IPS-15b (cell line): ENCODE measurements at regions not wholly inside any gene's neighbourhood (a gene's known extent, or its start where the extent isn't known, plus 50 kb on each side); places are given as distances from the start of the nearest gene placed in this dataset.

Experiments
- H3K27me3 ChIP-seq: one replicate; pipeline ENCODE4 v1.6.1; 2013; ENCODE audit warnings: low read length; ENCODE audit not compliant: control insufficient read depth, insufficient read depth
- H3K36me3 ChIP-seq: one replicate; pipeline ENCODE4 v1.6.1; 2013; ENCODE audit warnings: low read length; ENCODE audit not compliant: control insufficient read depth, insufficient read depth
- H3K4me1 ChIP-seq: one replicate; pipeline ENCODE4 v1.6.1; 2013; ENCODE audit warnings: mild to moderate bottlenecking, low read length; ENCODE audit not compliant: control insufficient read depth, insufficient read depth
- H3K4me3 ChIP-seq: one replicate; pipeline ENCODE4 v1.5.1; 2013; ENCODE audit warnings: low read depth, low read length
- H3K9ac ChIP-seq: one replicate; pipeline ENCODE4 v1.6.1; 2013; ENCODE audit warnings: low read depth, mild to moderate bottlenecking, low read length
- H3K9me3 ChIP-seq: one replicate; pipeline ENCODE4 v1.6.1; 2013; ENCODE audit warnings: mild to moderate bottlenecking, low read length; ENCODE audit not compliant: control insufficient read depth, insufficient read depth

DNA sequence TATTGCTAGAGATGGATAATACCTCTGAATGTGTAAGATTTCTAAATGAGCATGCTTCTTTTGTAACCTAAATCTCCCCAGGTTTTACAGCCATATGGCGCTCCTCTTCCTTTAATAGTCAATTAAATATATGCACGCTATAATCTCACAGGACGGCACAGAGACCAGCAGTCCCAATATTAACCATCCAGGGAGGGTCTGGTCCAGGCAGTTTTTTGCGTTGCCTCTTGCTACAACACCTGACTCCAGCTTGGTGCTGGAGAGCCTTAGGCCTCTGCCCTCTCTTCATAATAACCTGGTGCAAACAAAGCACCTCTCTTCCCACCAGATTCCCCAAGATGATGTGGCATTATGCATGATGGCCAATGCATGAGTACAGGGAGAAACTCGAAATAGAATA is 183.4 kb downstream of the LY86 start:
- Histone ChIP-seq H3K9ac (no peak overlapping the region), H3K36me3 (no peaks in the 10 kb centered on the region), H3K4me3 (no peak overlapping the region), H3K27me3 (no peaks in the 10 kb centered on the region), H3K9me3 (no peaks in the 10 kb centered on the region), H3K4me1 (peaks cover 4% of the 10 kb centered on the region)

DNA sequence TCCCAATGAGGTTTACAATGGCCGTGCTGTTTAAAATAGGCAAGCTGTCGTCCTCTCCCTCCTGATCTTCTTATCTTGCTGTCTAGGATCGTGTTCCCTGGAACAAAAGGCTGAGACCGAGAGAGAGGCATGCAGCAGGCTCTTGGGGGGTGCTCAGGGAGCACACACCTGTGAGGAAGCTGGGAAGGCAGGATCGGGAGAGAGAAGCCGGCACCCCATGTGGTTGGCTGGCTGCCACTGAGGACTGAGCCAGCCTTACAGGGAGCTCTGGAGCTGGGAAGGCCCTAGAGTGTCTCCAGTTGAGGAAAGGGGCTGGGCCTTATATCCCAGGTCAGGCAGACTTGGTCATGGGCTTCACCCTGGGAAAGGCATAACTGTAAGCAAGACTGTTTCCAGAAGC is 184.2 kb downstream of the LY86 start:
- H3K9me3 ChIP-seq: no peaks in the 10 kb centered on the region
- no peaks in the 10 kb centered on the region for H3K27me3 ChIP-seq
- H3K9ac ChIP-seq: no peak overlapping the region
- H3K4me3 ChIP-seq: no peak overlapping the region
- H3K4me1 ChIP-seq: peaks cover 4% of the 10 kb centered on the region
- no peaks in the 10 kb centered on the region for H3K36me3 ChIP-seq

DNA sequence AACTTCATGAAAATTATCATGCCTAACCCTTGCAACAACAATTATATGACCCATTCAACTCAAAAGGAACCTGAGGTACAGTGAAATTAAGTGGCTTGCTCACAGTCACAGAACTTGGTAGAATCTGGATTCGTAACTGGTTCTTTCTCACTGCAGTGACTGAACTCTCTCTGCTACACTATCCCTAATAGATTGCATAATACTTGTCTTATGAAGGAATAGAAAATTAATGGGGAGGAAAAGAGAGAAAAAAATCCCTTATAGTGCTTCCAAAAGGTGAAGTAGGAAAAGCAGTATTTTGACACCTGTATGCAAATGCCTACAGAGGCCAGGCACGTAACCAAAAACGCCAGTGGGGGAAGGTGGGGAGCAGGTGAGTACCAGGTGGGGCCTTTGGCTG is 186.6 kb downstream of the LY86 start:
- H3K36me3 ChIP-seq: no peaks in the 10 kb centered on the region

DNA sequence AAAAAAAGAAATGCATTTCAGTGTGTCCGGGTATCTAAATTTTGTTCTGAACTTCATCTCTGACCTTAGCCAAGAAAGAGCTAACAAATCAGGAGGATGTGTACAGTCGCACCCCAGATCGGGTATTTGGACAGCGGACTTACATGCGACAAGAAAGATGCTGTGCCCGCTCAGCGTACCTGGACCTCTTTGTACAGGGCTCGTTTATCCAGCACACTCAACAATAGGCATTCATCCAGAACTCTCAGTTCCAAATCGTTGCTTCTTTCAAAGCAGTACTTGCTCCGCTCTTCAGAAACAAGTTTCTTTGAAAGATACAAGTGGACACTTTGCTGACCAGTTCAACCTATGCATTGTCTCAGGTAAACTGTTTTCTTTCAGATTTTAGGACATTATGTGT is 191.7 kb downstream of the LY86 start:
- Histone ChIP-seq H3K4me1 (peaks cover 4% of the 10 kb centered on the region), H3K36me3 (no peaks in the 10 kb centered on the region), H3K9me3 (no peaks in the 10 kb centered on the region), H3K9ac (no peak overlapping the region), H3K4me3 (no peak overlapping the region), H3K27me3 (no peaks in the 10 kb centered on the region)

More for the DNA sequence above, 186.6 kb downstream of the LY86 start:
- Histone ChIP-seq H3K9me3 (no peaks in the 10 kb centered on the region), H3K4me1 (peaks cover 4% of the 10 kb centered on the region), H3K9ac (no peak overlapping the region), H3K27me3 (no peaks in the 10 kb centered on the region), H3K4me3 (no peak overlapping the region)

DNA sequence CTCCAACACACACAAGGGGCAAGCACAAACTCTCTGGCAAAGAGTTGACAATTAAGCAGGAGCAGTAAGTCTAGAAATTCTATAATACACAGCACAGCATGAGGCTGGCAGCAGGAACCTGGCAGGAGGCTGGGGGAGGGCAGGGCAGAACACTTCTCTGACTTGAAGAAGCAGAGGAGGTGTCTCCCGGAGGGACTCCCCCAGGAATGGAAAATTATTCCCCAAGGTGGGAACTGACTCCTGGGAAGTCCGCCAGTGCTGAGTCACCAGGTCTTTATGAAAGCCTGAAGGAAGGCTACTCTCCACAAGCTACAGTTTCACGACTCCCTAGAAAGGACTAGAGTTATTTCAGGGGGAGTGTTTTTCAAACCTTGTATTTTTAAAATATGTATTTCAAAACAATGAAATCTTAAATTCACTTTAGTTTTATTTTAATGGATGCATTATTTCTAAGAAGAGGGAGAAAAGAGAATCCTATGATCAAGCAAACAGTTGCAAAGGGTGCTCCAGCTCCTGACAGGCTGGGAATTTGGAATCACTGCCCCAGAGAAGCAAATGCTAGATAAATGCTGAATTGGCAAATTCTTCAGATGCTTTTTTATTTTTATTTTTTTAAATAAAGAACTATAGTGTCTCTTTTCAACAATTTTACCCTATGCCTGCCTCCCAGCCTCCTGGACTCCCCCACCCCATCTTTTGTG is 192.8 kb downstream of the LY86 start:
- Histone ChIP-seq H3K4me3 (no peak overlapping the region), H3K27me3 (no peaks in the 10 kb centered on the region), H3K9me3 (no peaks in the 10 kb centered on the region), H3K36me3 (no peaks in the 10 kb centered on the region), H3K4me1 (peaks cover 4% of the 10 kb centered on the region), H3K9ac (no peak overlapping the region)

DNA sequence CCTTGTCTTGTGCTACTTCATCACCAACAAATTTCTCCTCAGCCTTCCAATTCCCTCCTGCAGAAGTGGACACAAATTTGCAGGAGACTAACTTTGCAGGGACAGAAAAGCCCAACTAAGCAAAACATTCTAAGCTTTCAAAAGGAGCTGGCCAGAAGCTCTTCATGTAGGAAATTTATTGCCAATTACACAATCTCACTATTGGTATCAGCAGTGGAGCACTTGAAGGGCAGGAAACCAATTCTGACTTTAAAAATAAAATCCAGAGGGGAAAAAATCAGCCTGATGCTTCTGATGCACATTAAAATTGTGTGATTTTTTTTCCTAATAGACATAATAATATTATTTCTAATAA is 193.3 kb downstream of the LY86 start:
- no peaks in the 10 kb centered on the region for H3K9me3 ChIP-seq
- H3K9ac ChIP-seq: no peak overlapping the region
- H3K4me3 ChIP-seq: no peak overlapping the region
- no peaks in the 10 kb centered on the region for H3K27me3 ChIP-seq
- H3K4me1 ChIP-seq: peaks cover 4% of the 10 kb centered on the region
- H3K36me3 ChIP-seq: no peaks in the 10 kb centered on the region

DNA sequence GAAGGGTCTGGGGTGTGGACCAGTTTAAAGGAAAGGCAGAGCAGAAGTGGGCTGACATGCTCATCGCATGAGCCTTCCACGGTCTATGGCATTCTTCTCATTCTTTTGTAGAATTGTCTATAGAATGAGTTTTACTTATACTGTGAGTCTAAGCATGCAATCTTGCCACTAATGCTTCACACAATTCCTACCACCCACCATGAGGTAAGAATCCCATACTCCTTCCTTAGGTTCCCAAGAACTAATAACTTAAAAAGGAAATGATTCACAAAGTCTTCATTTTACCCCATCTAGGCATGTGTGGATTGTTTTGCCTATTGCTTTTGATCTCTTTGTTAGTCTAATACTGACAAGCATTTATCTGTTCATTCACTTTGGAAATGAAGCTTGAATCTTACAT is 195.2 kb downstream of the LY86 start:
- Histone ChIP-seq H3K4me3 (no peak overlapping the region), H3K36me3 (no peaks in the 10 kb centered on the region), H3K27me3 (no peaks in the 10 kb centered on the region), H3K9ac (no peak overlapping the region), H3K9me3 (no peaks in the 10 kb centered on the region), H3K4me1 (peaks cover 4% of the 10 kb centered on the region)

DNA sequence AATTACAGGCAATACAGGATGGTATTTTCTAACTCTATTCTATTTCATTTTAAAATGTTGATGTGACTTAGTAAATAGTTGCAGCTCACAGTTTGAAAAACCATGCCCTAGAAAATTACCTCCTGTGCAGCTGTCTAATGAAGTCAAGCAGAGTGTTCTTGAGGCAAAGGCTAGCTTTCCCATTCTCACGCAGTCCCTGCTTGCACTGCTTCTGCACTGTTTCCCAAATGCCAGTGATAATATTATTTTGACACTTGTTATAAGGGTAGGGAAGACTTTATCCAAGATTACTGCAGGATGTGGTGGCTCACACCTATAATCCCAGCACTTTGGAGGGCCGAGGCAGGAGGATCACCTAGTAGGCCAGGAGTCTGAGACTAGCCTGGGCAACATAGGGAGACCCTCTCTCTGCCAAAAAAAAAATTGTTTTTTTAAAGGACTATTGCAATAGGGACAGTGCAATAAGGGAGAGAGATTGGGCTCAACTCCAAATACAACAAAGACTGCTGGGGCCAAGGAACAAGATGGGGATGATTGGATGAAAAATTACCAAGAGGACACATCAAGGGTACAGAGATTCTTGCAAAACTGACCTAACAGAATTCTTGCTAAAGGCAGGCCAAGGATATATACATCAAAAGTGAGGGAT is 196.1 kb downstream of the LY86 start:
- Histone ChIP-seq H3K36me3 (no peaks in the 10 kb centered on the region), H3K9me3 (no peaks in the 10 kb centered on the region), H3K27me3 (no peaks in the 10 kb centered on the region), H3K4me1 (peaks cover 4% of the 10 kb centered on the region), H3K4me3 (no peak overlapping the region), H3K9ac (no peak overlapping the region)

DNA sequence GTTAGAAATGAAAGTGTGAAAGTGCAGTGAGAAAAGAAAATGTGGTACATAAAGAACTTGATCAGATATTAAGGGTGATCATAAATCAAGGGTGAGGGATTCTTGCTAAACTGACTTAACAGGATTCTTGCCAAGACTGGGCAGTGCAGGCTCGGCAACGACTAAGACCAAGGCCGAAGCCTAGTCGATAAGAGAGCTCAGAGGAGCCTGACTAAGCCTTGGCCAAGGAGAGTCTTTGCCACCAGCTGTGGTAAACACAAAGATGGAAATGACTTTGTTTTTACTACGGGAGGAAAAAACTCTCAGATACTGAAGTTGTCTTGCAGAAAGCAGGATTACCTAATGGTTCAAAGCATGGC is 196.6 kb downstream of the LY86 start:
- no peaks in the 10 kb centered on the region for H3K36me3 ChIP-seq
- H3K4me1 ChIP-seq: peaks cover 4% of the 10 kb centered on the region
- H3K27me3 ChIP-seq: no peaks in the 10 kb centered on the region
- H3K9ac ChIP-seq: no peak overlapping the region
- no peak overlapping the region for H3K4me3 ChIP-seq
- no peaks in the 10 kb centered on the region for H3K9me3 ChIP-seq

DNA sequence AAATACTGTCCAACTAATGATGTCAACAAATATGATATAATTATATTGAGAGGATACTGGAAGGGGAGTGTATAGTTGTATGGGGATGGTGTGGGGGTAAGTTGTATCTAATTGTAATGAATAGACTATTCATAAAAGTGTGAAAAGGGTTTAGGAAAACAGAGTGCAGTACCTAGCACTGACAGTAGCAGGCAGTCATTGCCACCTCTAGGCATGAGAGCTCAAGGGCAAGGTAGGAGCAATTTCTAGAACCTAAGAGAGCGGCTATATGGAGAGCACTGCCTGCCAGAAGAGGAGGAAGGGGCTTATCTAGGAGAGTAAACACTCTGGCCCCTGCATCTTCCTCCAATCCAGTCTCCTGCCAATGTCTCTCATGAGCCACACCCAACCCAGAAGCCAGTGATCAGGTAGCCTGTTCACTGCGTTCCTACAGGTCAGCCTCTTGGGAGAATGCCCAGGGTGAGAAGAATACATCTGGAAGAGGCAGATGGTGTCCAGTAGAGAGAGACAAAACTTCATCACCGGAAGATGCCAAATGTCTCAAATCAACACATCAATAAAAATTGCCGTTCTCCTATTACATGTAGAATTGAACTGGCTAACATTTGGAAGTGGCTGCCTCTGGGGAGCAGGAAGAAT is 200.0 kb downstream of the LY86 start:
- no peak overlapping the region for H3K9ac ChIP-seq
- H3K36me3 ChIP-seq: no peaks in the 10 kb centered on the region
- no peaks in the 10 kb centered on the region for H3K4me1 ChIP-seq
- no peaks in the 10 kb centered on the region for H3K9me3 ChIP-seq
- no peak overlapping the region for H3K4me3 ChIP-seq
- no peaks in the 10 kb centered on the region for H3K27me3 ChIP-seq

DNA sequence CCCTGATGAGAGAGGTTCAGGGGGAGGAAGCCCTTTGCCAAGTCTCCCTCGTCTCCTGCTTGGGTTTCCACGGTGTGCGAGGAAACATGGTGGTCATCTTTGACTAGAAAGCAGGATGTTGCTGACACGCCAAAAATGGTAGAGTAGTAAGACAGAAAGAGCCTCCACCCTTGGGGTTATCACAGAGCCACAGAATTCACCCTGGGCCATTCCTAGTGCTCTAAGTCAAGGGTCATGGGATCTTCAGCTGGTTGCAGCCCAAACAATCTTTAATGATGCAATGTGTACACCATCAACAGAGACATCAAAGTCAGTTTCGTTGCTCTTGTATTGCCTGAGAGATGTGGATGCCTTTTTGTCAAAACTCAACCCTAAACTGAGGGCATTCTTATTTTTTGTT is 201.9 kb downstream of the LY86 start:
- no peaks in the 10 kb centered on the region for H3K4me1 ChIP-seq
- H3K9ac ChIP-seq: no peak overlapping the region
- H3K4me3 ChIP-seq: no peak overlapping the region
- no peaks in the 10 kb centered on the region for H3K27me3 ChIP-seq
- H3K36me3 ChIP-seq: no peaks in the 10 kb centered on the region
- H3K9me3 ChIP-seq: no peaks in the 10 kb centered on the region

DNA sequence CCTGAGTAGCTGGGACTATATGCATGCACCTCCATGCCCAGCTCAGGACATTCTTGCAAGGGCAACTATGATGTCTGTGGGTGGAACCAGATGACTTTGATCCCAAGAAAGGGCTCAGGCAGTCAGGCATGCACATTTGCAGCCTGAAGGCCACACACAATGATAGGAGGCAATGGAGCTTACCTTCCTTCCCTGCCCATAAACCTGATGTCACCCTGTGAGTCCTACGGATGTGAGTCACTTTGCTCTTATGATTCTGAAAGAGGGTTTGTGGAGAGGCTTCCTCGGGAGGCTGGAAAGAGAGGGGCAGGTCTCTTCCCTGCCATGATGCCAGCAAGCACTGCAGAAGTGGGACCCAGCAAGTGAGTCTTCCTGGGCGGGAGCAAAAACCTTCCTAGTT is 202.4 kb downstream of the LY86 start:
- H3K4me1 ChIP-seq: no peaks in the 10 kb centered on the region

More for the DNA sequence above, 202.4 kb downstream of the LY86 start:
- Histone ChIP-seq H3K36me3 (no peaks in the 10 kb centered on the region), H3K9me3 (no peaks in the 10 kb centered on the region), H3K9ac (no peak overlapping the region), H3K27me3 (no peaks in the 10 kb centered on the region), H3K4me3 (no peak overlapping the region)
